ENCODE measurements at regions not wholly inside any gene's neighbourhood (a gene's known extent, or its start where the extent isn't known, plus 50 kb on each side); places are given as distances from the start of the nearest gene placed in this dataset.

DNA sequence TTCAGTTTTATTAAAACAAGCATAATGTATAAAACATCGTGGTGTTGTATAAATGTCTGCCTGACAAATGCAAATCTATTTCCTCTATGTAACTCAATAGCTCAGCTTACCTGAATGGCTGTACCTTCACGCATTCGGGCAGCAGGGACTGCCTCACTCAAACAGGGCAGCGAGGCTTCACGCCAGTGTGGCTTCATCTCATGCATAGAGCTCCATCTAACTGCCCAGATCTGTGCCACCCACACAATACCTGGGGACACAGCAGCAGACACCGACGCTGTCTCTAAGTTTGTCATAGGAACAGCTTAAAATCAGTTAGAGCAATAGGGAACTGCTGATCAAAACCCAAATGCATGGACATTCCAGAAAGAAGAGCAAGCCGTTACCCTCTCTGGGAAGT, 182.8 kb upstream of the ANKRD30A start:
- Mint-ChIP-seq H3K4me3 (no peak overlapping the region), H3K4me1 (ENCODE audit: low read depth) (no peaks in the 10 kb centered on the region), H3K36me3 (ENCODE audit: insufficient read depth) (no peaks in the 10 kb centered on the region), H3K9me3 (peaks cover 6% of the 10 kb centered on the region), H3K27me3 (ENCODE audit: low read depth) (no peaks in the 10 kb centered on the region)
- no peak for DNase-seq
- no peak for ATAC-seq

DNA sequence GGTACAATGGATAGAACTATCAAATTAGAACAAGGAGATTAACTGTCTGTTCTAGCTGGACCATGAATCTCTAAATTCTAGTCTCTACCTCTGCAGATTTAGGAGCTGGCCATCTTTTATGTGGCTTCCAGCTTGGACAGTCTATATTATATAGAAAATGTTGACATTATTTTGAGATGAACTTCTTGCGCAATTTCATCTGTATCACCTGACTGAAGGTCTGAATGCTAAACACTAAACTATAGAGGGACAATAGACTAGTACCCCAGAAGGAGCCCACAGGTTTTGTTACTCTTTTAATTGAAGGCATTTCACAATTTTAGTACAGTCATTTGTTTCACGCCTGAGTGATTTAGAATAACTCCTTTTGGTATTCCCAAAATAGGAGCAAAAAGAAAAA, 222.4 kb upstream of the ANKRD30A start:
- H3K36me3 Mint-ChIP-seq (ENCODE audit: insufficient read depth) = no peaks in the 10 kb centered on the region
- H3K4me1 Mint-ChIP-seq (ENCODE audit: low read depth) = no peaks in the 10 kb centered on the region
- ATAC-seq (no peak), DNase-seq (no peak)
- H3K4me3 Mint-ChIP-seq = no peak overlapping the region
- H3K9me3 Mint-ChIP-seq = no peaks in the 10 kb centered on the region
- no peaks in the 10 kb centered on the region for H3K27me3 Mint-ChIP-seq (ENCODE audit: low read depth)

DNA sequence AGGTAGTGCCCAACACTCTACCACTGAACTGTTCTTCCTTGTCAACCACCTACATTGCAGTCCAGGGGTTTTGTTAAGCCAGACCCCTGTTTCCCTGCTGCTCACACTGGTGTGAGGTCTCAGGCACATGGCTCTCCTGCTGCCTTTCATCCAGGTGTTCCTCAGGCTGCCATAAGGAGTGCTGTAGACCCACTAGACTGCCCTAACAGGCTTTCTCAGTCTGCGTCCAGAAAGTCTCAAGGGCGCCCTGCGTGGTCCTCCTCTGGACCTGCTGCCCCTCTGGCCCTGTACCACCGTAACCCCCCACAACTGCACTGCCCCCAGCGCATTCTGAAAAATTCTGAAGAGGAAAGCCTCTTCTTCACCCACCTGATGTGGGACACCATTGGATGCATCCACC, 225.7 kb upstream of the ANKRD30A start:
- H3K4me1 Mint-ChIP-seq (ENCODE audit: low read depth) = no peaks in the 10 kb centered on the region
- no peaks in the 10 kb centered on the region for H3K36me3 Mint-ChIP-seq (ENCODE audit: insufficient read depth)
- ATAC-seq = no peak
- peaks cover 3% of the 10 kb centered on the region for H3K9me3 Mint-ChIP-seq
- no peak for DNase-seq
- H3K27me3 Mint-ChIP-seq (ENCODE audit: low read depth) = no peaks in the 10 kb centered on the region
- H3K4me3 Mint-ChIP-seq = no peak overlapping the region

DNA sequence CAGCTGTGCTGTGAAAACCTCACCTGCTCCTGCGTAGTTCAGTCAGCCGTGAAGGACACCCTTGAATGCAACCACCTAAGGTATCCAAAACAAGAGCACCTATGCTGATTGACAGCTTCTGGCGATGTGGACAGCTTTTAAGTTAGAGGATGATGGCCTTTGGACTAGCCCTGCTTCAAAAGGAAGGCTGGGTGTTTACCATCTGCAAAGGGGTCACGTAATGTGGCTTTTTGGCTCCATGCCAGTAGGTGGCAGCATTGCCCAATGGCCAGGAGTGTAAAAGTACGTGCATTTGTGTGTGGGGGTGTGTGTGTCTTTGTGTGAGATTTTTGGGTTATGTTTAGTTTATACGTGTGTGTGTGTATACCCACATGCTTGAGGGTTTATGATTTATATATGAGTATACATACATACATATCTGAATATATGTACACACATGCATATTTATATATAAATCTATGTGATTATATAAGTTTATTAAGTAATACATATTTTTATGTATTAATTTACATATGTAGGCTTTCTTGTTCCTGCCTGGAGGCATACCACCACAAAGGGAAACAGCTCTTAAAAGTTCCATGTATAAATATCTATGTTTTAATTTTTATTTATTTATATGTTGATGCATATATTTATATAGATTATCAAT, 236.3 kb upstream of the ANKRD30A start:
- Mint-ChIP-seq H3K27me3 (ENCODE audit: low read depth) (peaks cover 2% of the 10 kb centered on the region), H3K36me3 (ENCODE audit: insufficient read depth) (no peaks in the 10 kb centered on the region), H3K9me3 (no peaks in the 10 kb centered on the region), H3K4me1 (ENCODE audit: low read depth) (no peaks in the 10 kb centered on the region), H3K4me3 (no peak overlapping the region)
- ATAC-seq (peak in 1 of 2 donors; percentile 37), DNase-seq (no peak)

DNA sequence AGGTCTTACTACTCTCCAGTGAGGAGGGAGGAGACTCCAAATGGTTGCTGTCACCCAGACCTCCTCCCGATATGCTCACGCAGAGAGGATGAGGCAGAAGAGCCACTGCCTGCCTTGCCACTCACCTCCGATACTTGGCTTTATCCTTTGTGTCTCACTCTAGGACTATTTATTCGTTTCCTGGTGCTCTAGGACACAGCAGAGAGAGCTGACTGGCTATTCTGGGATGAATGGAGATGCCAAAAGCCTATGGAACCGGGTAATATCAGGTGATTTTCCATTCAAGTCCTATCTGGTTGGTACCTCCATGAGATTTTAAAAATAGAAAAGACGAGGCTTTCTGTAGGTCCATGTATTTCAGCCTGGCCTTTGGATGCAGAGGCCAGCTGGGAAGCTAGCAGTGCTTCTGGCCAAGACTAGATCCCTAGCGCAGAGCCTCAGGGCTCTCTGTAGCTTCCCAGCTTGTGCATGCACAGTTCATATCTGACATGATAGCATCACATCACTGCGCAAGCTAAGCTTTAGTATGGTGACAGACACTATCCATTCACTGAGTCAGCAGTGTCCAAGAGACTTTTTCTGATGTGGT, 239.0 kb upstream of the ANKRD30A start:
- ATAC-seq (no peak), DNase-seq (no peak)
- Mint-ChIP-seq H3K9me3 (no peaks in the 10 kb centered on the region), H3K4me3 (no peak overlapping the region), H3K36me3 (ENCODE audit: insufficient read depth) (no peaks in the 10 kb centered on the region), H3K27me3 (ENCODE audit: low read depth) (no peaks in the 10 kb centered on the region), H3K4me1 (ENCODE audit: low read depth) (no peaks in the 10 kb centered on the region)

DNA sequence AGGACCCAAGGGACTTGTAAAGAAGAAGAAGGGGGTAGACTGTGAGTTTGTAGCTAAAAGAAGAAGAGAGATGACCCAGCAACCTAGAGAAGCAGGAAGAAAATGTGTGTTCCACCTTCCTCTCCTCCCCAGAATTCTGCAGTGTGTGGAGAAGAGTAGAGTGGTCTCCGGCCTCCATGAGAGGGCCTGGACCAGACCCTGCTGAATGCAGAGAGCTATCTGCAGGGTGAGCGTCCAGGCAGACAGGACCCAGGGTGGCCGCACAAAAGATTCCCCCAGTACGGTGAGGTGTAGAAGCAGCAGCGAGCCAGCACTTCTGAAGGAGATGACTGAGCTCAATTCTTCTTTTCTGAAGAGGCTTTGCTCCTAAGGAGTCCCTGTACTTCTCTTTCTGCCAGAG, 239.7 kb upstream of the ANKRD30A start:
- Mint-ChIP-seq H3K27me3 (ENCODE audit: low read depth) (peaks cover 1% of the 10 kb centered on the region), H3K9me3 (no peaks in the 10 kb centered on the region), H3K4me1 (ENCODE audit: low read depth) (no peaks in the 10 kb centered on the region), H3K4me3 (no peak overlapping the region), H3K36me3 (ENCODE audit: insufficient read depth) (no peaks in the 10 kb centered on the region)
- ATAC-seq (no peak), DNase-seq (no peak)

DNA sequence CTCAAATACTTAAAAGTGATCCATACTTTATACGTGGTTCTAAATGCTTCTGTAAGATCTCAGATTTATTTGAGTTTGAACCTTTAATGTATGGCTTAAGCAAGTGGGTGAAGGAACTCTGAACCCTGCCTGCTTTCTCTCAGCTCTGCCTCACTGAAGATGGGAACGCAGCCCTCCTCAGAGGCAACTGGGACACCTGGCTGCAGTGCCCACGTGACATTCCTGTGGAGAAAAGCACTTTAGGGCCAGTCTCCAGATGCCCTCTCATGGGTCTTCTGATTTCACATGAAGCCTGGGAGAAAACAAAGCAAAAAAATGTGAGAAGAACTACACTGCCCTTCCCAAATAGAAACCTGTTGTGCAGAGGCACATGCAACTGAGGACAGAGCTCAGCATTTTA, 242.6 kb upstream of the ANKRD30A start:
- ATAC-seq = no peak
- Mint-ChIP-seq H3K36me3 (ENCODE audit: insufficient read depth) (no peaks in the 10 kb centered on the region), H3K4me3 (no peak overlapping the region), H3K27me3 (ENCODE audit: low read depth) (peaks cover 1% of the 10 kb centered on the region), H3K9me3 (no peaks in the 10 kb centered on the region), H3K4me1 (ENCODE audit: low read depth) (no peaks in the 10 kb centered on the region)
- DNase-seq = no peak

DNA sequence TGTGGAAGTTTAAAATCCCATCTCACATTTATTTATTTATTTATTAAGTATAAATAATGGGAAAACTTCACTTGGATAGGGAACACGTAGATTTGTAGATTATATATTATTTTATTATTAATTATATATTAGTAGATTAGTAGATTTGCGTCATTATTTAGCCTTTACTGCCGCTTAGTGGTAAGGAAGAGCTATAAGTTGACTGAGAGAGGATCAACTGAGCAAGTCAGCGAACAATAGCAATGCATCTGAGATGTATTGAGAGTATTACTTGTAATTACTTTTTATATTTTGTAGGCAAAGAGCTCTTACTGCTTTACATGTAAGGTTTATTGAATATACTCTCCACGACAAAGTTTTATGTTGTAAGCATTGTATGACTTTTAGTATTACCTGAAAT, 244.5 kb upstream of the ANKRD30A start:
- peaks cover 1% of the 10 kb centered on the region for H3K27me3 Mint-ChIP-seq (ENCODE audit: low read depth)
- H3K36me3 Mint-ChIP-seq (ENCODE audit: insufficient read depth) = no peaks in the 10 kb centered on the region
- no peak overlapping the region for H3K4me3 Mint-ChIP-seq
- no peaks in the 10 kb centered on the region for H3K9me3 Mint-ChIP-seq
- no peaks in the 10 kb centered on the region for H3K4me1 Mint-ChIP-seq (ENCODE audit: low read depth)
- no peak for DNase-seq
- no peak for ATAC-seq

DNA sequence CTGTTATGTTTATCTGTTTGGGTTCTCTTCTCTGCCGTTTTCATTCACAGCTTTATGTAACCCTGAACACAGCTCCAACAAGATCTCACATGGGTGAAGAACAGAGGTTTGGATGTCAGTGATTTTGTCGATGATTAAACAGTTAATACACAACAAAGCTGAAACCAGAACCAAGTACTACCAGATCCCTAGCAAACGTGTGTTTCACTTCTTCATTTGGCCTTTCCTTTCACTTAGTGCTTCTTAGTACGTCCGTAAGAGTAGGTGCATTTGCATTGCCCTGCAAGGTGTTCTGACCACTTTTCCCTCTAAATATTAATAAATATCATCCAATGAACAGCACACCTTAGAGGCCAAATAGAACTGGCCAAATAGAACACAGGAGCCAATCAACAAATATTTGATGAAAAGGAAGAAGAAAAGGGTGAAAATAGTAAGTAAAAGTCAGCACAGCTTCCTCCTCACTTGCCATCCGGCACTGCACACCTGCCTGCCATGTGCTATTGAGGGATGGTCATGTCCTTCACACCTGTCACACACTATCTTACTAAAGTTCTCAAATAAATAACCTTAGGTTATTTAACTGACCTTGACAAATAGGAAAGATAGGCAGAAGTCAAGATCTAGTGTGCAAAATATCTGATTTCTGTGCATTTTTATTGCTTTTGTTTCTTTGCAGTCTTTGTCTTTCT, 252.6 kb upstream of the ANKRD30A start:
- Mint-ChIP-seq H3K4me3 (no peak overlapping the region), H3K36me3 (ENCODE audit: insufficient read depth) (no peaks in the 10 kb centered on the region), H3K4me1 (ENCODE audit: low read depth) (no peaks in the 10 kb centered on the region), H3K27me3 (ENCODE audit: low read depth) (peaks cover 2% of the 10 kb centered on the region), H3K9me3 (no peaks in the 10 kb centered on the region)
- ATAC-seq (no peak), DNase-seq (no peak)

DNA sequence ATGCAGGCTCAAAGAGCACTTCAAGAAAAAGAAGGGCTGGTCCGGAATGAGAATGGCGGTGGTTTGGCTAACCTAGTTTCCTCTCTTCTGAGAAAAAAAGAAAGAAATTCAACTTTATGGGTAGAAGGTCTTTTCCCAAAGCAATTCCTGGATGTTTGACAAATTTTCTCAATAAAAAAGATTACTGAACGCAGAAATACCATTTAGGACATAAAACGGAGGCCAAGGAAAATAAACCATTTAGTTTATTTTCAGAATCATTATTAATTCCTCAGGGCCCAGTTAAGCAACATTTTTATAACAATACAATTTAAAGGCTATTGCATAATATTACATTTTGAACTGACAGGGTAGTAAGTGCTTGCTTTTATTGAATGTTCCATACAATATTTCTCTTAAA, 284.6 kb upstream of the ANKRD30A start:
- no peak for DNase-seq
- no peaks in the 10 kb centered on the region for H3K9me3 Mint-ChIP-seq
- no peaks in the 10 kb centered on the region for H3K4me1 Mint-ChIP-seq (ENCODE audit: low read depth)
- H3K36me3 Mint-ChIP-seq (ENCODE audit: insufficient read depth) = no peaks in the 10 kb centered on the region
- H3K4me3 Mint-ChIP-seq = no peak overlapping the region
- no peaks in the 10 kb centered on the region for H3K27me3 Mint-ChIP-seq (ENCODE audit: low read depth)
- ATAC-seq = no peak

DNA sequence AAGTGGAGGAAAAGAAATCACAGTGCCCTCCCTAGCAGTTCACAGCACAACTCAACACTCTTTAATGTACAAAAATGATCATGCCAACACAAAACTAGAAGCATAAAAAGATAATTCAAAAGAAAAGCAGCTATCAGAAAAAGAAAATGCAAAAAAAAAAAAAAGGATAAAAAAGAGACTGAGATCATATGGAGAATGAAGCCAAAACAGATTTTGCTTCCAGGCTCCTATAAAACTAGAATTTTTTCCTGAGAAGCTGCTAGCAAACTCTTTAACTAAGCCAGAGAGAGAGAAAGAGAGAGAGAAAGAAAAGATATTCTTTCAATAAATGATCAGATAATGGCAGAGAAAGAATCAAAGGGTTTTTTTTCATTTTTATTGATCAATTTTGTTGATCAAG, 288.0 kb upstream of the ANKRD30A start:
- Mint-ChIP-seq H3K27me3 (ENCODE audit: low read depth) (no peaks in the 10 kb centered on the region), H3K9me3 (no peaks in the 10 kb centered on the region), H3K4me3 (no peak overlapping the region), H3K4me1 (ENCODE audit: low read depth) (no peaks in the 10 kb centered on the region), H3K36me3 (ENCODE audit: insufficient read depth) (no peaks in the 10 kb centered on the region)
- DNase-seq (no peak), ATAC-seq (no peak)

DNA sequence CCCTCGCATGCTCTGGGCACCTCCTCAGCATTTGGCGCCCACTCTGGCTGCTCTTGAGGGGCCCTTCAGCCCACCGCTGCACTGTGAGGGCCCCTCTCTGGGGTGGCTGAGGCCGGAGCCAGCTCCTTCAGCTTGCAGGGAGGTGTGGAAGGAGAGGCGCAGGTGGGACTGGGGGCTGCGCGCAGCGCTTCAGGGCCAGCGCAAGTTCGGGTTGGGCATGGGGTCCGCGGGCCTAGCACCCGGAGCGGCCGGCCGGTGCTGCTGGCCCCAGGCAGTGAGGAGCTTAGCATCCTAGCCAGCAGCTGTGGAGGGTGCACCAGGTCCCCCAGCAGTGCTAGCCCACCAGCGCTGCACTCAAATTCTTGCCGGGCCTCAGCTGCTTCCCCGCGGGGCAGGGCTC, 305.6 kb upstream of the ANKRD30A start:
- H3K9me3 Mint-ChIP-seq = peaks cover 12% of the 10 kb centered on the region
- no peak for ATAC-seq

DNA sequence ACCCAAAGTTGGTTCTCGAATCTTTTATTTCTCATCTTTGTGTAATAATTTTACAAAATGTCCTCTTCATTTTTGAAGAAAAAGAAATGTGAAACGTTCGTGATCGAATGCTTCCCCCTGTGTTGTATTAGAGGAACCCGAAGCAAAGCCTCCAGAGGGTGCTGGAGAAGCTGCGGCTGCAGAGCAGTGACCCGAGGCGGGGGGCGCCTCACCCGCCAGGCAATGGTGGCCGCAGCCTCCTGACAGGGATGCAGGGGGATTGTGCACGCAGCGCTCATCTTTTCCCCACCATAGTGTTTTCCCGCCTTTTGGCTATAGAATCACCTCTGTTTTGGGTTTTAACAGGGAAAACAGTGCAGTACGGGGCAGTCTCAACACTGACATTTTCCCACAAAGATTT, 307.5 kb upstream of the ANKRD30A start:
- no peaks in the 10 kb centered on the region for H3K27me3 Mint-ChIP-seq (ENCODE audit: low read depth)
- no peak overlapping the region for H3K4me3 Mint-ChIP-seq
- no peaks in the 10 kb centered on the region for H3K4me1 Mint-ChIP-seq (ENCODE audit: low read depth)
- H3K9me3 Mint-ChIP-seq = peaks cover 10% of the 10 kb centered on the region
- no peak for DNase-seq
- no peaks in the 10 kb centered on the region for H3K36me3 Mint-ChIP-seq (ENCODE audit: insufficient read depth)
- no peak for ATAC-seq

More for the DNA sequence above, 305.6 kb upstream of the ANKRD30A start:
- H3K4me1 Mint-ChIP-seq (ENCODE audit: low read depth) = no peaks in the 10 kb centered on the region
- no peak overlapping the region for H3K4me3 Mint-ChIP-seq
- H3K27me3 Mint-ChIP-seq (ENCODE audit: low read depth) = no peaks in the 10 kb centered on the region
- H3K36me3 Mint-ChIP-seq (ENCODE audit: insufficient read depth) = no peaks in the 10 kb centered on the region
- DNase-seq = no peak

DNA sequence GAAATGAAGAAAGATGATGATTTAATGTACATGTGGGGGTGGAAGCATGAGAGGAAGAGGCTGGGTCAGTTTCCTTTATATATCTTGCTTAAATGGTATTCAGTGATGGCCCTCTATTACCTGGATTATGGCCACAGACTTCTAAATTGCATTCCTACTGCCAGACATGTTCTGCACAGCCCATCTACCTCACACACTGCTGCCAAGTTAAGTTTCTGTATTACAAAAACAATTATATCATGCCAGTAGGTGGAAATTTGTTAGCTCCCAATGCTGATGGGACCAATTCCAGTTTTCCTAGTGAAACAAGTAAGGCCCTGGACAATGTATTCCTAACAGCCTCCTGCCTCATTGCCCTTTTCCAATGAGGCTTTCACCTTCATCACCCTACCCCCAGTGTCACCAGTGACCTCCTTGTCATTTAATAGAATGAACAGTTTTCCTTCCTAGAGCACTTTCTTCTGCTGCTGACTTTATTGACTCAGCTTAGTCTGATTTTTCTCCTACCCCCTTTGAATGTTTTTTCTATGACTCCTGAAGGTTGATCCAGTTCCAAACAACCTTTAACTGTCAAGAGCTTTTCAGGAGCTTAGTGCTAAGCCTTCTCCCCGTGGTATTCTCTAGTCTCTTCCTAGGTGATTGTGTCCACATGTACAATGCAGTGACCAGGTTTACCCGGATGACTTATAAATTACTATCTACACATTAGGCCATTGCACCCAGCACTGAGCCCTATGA, 316.6 kb upstream of the ANKRD30A start:
- Mint-ChIP-seq H3K9me3 (peaks cover 5% of the 10 kb centered on the region), H3K4me3 (no peak overlapping the region), H3K4me1 (ENCODE audit: low read depth) (no peaks in the 10 kb centered on the region), H3K36me3 (ENCODE audit: insufficient read depth) (no peaks in the 10 kb centered on the region), H3K27me3 (ENCODE audit: low read depth) (no peaks in the 10 kb centered on the region)
- DNase-seq (no peak), ATAC-seq (no peak)

DNA sequence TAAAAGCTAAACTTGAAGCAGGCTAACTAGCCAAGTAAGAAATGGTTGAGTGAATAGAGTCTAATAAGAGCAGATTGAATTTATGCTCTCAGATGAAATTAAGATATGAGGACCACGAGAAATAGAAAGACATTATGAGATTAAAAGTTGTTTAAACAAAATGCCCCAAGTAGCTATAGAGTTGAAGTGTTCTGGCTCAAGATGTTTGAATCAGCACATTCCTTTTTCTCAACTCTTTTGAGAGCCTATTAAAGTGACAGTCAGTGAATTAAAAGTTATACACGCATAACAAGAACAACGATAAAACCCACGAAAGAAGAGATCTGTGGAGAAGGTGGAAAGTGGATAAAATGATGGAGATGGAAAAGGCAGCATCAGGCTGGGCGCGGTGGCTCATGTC, 322.2 kb upstream of the ANKRD30A start:
- ATAC-seq (no peak), DNase-seq (no peak)
- no peaks in the 10 kb centered on the region for H3K4me1 Mint-ChIP-seq (ENCODE audit: low read depth)
- H3K4me3 Mint-ChIP-seq = no peak overlapping the region
- H3K36me3 Mint-ChIP-seq (ENCODE audit: insufficient read depth) = no peaks in the 10 kb centered on the region
- H3K27me3 Mint-ChIP-seq (ENCODE audit: low read depth) = no peaks in the 10 kb centered on the region
- no peaks in the 10 kb centered on the region for H3K9me3 Mint-ChIP-seq
